ENCODE measurements at regions not wholly inside any gene's neighbourhood (a gene's known extent, or its start where the extent isn't known, plus 50 kb on each side); places are given as distances from the start of the nearest gene placed in this dataset.

- Histone ChIP-seq H3K27ac (no peak overlapping the region), H3K4me1 (replicated peaks in 1 of 2) (no peaks in the 10 kb centered on the region), H3K36me3 (replicated peaks in 1 of 2) (no peaks in the 10 kb centered on the region), H3K9me3 (replicated peaks in 1 of 3) (no peaks in the 10 kb centered on the region), H3K4me3 (no peak overlapping the region), H3K27me3 (no peaks in the 10 kb centered on the region)
- DNase-seq: no peak
- TF ChIP-seq CTCF (IDR thresholded peaks at IDR 0.05) (no peak), POLR2A (IDR thresholded peaks at IDR 0.05) (no peak)
- WGBS, 4 donors: 60 to 68% (median 66%) methylated on average over 4 of the region's 4 CpGs
- intact Hi-C loops (cut with DNase I): no loop called here
Observed at GRCh38 chr16:22743401-22743800, 70.6 kb upstream of the HS3ST2 start.

- no peaks in the 10 kb centered on the region for H3K36me3 ChIP-seq (replicated peaks in 1 of 2)
- H3K4me3 ChIP-seq: no peak overlapping the region
- intact Hi-C loops (cut with DNase I): no loop called here
- WGBS, 4 donors: 53 to 60% (median 60%) methylated on average over 5 of the region's 5 CpGs
- TF ChIP-seq CTCF (IDR thresholded peaks at IDR 0.05) (no peak), POLR2A (IDR thresholded peaks at IDR 0.05) (no peak)
- no peaks in the 10 kb centered on the region for H3K27me3 ChIP-seq
- no peak for DNase-seq
- H3K27ac ChIP-seq: no peak overlapping the region
- H3K4me1 ChIP-seq (replicated peaks in 1 of 2): no peaks in the 10 kb centered on the region
- H3K9me3 ChIP-seq (replicated peaks in 1 of 3): no peaks in the 10 kb centered on the region
Observed at GRCh38 chr16:22751104-22751667, 62.8 kb upstream of the HS3ST2 start.

GRCh38 chr16:22751685-22752084 is 62.3 kb upstream of the HS3ST2 start:
- Histone ChIP-seq H3K4me1 (replicated peaks in 1 of 2) (no peaks in the 10 kb centered on the region), H3K27me3 (no peaks in the 10 kb centered on the region), H3K27ac (no peak overlapping the region), H3K9me3 (replicated peaks in 1 of 3) (no peaks in the 10 kb centered on the region), H3K36me3 (replicated peaks in 1 of 2) (no peaks in the 10 kb centered on the region), H3K4me3 (no peak overlapping the region)
- DNase-seq: no peak
- intact Hi-C loops (cut with DNase I): no loop called here
- TF ChIP-seq CTCF (IDR thresholded peaks at IDR 0.05) (no peak), POLR2A (IDR thresholded peaks at IDR 0.05) (no peak)
- 45 to 80% (median 67%) methylated on average over 2 of the region's 2 CpGs for WGBS, 4 donors

GRCh38 chr16:22753451-22753850 is 60.5 kb upstream of the HS3ST2 start:
- no peak overlapping the region for H3K4me3 ChIP-seq
- H3K9me3 ChIP-seq (replicated peaks in 1 of 3): no peaks in the 10 kb centered on the region
- TF ChIP-seq POLR2A (IDR thresholded peaks at IDR 0.05): no peak
- no peak for TF ChIP-seq CTCF (IDR thresholded peaks at IDR 0.05)
- no peak for DNase-seq
- no peaks in the 10 kb centered on the region for H3K36me3 ChIP-seq (replicated peaks in 1 of 2)
- intact Hi-C loops (cut with DNase I): no loop called here
- H3K27me3 ChIP-seq: no peaks in the 10 kb centered on the region
- no peak overlapping the region for H3K27ac ChIP-seq
- WGBS, 4 donors: 45 to 57% (median 51%) methylated on average over 2 of the region's 2 CpGs
- no peaks in the 10 kb centered on the region for H3K4me1 ChIP-seq (replicated peaks in 1 of 2)
